Glomerular visceral epithelial cell (primary cell): ENCODE measurements at regions not wholly inside any gene's neighbourhood (a gene's known extent, or its start where the extent isn't known, plus 50 kb on each side); places are given as distances from the start of the nearest gene placed in this dataset.

Experiments used
- DNase-seq: peaks from one replicate; pipeline ENCODE4 v3.0.0-alpha.2; 2016; ENCODE audit errors: extremely low spot score

DNA sequence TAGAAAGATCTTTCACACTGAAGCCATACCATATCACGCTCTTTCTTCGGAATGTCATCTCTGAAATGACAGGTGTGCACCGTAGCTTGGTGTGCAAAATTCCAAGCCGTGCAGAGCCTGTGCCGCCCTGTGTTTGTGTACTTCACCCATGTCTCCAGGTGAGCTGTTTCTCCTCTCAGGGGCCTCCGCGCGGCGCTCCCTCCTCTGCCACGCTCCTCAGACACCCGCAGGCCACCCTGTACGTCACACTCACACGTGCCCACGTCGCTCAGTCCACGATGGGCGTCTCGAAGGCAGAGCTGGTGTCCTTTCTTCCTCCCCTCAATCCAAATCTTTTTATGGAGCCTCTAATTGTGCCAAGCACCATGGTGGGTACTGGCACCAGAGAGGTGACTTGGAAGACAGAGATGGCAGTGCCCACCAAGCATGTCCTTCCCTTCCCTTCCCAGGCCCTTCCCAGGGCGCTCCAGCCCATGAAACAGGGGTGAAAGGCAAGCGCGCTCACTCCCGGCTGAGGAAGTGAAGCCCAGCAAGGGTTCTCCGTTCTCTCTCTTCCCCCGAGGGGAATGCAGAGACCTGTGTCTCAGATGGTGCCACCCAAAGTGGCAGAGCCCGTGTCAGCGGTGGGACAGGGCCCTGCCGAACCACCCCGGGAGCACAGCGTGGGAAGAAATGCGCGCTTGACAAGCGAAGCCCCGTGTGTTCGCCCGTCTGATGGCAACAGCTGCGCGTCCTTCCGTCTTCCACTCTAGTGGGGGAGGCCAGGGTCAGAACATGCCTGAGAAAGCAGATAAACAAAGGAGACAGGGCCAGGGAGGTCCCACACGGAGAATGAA, 292.5 kb upstream of the SHH start:
- DNase-seq: no peak

DNA sequence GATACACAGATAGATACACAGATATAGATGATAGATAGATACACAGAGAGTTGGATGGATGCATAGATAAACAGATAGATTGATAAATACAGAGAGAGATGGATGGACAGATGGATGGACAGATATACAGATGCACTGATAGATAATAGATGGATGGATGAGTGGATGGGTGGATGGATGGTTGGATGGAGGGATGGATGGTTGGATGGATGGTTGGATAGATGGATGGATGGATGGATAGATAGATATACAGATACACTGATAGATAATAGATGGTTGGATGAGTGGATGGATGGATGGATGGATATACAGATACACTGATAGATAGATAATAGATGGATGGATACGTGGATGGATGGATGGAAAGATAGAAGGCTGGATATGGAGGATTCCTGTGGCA, 290.0 kb upstream of the SHH start:
- DNase-seq: no peak

DNA sequence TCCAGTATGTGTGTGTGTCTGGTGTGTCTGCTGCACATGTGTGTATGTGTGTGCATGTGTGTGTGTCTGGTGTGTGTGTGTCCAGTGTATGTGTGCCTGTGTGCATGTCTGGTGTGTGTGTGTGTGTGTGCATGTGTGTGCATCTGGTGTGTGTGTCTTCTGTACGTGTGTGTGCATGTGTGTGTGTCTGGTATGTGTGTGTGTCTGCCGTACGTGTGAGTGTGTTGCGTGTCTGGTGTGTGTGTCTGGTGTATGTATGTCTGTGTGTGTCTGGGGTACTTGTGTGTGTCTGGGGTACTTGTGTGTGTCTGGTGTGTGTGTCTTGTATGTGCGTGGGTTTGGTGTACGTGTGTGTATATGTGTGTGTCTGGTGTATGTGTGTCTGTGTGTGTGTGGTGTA, 289.1 kb upstream of the SHH start:
- DNase-seq: no peak

DNA sequence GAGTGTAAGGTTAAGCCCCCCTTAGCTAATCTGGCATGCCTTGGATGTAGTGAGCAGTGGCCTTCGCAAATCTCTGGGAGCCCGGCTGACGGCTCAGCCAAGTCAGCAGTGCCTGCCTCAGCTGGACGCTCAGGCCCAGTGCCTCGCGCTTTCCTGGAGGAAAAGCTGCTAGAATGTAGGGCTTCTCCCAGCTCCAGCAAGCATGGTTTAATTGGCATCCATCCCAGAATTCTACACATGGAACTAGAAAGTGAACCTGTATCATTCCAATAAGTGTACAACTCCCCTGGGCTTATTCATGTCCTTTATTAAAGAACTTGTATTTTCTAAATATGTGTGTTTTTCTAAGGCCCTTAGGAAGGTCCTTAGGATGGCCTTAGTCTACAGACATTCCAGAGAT, 287.8 kb upstream of the SHH start:
- DNase-seq: no peak

DNA sequence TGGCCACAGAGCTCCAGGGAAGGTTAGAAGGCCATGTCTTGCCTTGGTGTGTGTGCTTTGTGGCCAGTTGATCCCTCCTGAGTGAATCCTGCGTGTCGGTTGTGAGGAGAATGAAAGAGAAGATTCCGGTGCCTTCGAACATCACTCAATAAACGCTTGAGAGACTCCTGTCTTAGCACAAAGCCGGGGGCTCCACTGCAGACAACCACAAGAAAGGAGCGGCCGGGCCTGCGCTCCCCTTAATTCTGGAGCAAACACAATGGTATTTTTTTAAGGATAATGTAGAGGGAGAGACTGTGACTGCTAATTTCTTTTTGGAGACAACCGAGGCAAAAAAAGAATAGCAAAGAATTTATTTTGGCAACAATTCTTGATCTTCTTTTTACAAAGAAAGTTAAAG, 286.8 kb upstream of the SHH start:
- DNase-seq: no peak

DNA sequence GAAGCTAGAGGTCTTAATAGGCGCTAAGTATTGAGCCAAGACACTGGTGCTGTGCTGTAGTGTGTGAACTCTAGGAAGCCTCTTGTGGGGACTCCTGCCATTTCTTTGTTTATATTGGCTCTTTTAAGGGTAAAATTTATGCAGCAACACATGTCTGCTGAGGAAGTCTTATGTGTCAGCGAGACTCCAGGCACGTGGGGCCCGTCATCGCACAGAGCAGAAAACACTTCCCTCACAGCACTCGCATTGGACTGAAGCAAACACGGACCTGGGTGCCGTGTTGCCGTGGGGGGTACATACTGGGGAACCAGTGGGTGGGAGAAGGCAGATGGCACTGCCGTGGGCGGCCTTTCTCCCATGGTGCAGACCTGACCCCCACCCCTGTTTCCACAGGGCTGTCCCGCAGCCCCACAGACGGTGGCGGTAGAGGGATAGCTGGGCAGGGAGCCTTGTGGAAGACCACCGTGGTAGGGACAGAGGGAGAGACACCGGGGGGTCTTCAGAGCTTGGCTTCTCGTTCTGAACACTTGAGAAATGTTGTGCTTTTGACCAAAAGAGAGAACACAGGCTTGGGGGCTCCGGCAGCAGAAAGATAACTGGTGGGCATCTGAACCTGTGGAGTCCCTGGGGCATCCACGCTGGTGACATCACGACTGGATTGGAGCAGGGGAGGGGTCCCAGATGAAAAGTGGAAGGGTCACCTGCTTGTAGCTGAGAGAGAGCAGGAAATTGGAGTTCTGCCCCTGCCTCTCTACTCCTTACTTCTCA, 284.7 kb upstream of the SHH start:
- DNase-seq: no peak

DNA sequence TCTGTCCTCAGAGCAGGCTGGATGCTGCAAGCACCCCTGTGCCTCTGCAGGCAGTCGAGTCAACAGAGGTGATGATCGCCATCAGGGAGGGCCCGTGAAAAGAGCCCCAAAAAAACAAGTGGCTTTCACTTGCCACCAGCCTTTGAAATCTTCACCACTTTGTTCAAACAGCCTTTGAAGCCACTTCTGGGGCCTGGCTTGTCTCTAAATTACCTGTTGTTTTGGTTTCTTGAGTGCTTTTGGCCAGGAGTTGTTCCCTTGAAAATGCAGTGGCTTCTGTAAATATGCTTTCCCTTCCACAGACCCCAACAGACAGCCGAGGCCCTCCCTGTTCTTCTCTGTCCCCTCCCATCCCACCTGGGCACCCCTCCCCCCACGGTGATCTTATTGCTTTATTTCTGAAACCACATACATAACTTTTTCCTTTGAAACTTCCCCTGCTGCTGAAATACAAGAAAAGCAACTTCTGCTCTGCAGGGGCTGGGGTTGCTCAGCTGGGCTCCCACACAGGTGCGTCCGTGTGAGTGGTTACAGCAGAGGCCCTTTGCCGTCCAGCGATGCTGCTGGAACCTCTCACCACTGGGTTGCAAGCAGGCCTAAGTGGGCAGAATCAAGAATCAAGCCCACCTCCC, 283.8 kb upstream of the SHH start:
- no peak for DNase-seq

DNA sequence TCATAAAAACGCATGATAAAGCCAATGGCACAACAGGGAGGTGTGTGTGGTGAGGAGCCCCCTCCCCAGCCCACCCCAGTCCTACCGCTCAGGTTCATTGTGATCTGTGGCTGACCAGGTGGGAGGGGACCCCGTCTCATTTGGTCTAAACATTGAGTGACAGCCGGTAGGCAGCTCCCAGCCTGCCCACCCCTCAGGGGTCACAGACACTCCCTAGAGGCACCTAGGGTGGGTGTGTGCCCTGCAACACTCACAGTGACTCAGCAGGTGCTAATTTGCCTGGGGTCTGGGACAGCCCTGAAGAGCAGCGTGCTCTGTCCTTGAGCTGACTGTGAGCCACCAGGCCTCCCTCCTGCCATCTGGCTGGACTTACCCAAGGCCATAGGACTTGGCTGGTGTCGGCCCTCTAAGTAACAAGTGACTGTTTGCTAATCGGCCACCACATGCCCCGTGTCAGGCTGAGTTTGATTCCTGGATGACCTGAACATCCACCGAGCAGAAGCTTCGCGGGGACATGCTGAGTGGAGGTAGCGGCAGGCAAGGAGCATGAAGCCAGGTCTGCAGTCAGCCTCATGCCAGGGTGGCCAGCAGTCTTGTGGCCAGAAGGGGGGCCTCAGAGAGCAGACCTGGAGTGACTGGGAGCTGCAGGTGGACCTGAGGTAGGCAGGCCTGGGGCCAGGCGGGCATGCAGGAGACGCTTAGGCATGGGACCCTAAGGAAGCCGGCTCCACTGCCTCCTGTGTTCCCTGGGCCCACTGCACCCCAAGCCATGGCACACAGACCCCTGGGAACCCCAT, 282.3 kb upstream of the SHH start:
- no peak for DNase-seq

DNA sequence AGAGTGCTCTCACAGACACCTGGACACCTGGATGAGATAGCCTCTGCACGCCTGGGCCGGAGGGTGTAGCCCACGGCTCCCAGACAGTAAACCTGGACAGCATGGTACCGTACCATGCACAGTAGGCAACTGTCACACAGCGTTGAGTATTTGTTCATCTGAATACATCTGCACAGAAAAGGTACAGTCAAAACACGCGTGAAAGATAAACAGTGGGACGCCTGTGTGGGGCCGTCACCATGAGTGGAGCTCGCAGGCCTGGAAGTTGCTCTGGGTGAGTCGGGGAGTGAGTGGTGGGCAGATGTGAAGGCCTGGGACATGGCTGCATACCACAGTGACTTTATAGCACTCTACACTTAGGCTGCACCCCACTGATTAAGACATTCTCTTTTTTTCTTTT, 280.0 kb upstream of the SHH start:
- no peak for DNase-seq

DNA sequence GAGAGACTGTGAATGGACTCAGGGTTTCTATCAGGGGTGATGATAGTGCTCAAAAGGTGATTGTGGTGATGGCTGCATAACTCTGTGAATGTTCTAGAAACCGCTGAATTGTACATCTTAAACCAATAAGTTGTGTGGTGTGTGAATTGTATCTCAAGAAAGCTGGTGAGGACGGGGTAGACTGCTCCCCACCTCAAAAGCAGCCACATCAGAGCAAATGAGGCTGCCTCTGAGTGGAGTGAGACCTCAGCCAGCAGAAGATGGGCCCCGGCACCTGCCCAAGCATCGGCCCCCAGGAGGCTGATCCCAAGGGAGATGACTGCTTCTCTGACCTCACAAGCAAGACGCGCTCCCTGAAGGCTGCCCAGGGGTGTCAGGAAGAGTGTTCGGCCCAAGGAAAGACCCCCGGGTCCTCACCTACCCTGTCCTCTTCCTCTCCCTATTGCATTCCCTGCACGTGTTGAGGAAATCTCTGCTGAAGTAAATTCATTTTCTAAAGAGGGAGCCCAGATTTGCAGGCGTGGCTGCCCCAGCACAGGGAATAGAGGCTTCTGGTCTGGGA, 279.3 kb upstream of the SHH start:
- no peak for DNase-seq

DNA sequence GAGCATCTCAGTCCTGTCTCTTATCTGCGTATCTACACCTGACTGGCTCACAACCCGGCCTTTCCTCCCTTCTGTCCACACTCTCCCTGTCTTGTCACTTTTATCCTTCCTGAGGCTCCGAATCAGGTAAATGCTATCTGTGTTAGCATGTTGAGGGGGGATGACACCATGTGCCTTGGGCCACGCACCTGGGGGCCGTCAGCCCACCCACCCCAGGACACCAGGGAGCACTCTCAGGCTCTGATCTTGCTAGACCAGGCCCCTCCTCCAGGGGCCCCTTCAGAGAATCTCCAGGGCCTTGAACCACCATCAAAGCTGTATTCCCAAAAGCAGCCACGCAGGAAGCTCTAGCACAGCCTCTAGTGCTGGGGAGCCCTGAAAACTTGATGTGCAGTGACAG, 278.7 kb upstream of the SHH start:
- DNase-seq: no peak

DNA sequence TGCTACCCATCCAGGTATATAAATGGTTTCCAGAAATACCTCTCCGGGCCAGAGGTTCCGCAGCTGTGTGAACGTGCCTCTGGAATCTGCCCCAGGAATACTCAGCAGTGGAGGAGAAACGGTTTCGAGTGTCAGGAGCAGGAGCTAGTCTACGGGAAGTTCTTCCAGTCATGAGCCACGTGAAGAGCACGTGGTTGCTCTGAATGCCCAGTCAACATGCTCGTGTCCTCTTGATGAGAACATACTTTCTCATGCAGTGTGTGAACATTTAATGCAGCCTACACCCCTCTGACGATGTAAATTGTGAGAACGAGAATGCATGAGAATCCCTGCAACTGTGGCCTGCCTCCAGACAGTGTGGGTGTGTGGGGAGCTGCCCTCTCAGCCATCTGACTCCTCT, 277.0 kb upstream of the SHH start:
- DNase-seq: no peak

DNA sequence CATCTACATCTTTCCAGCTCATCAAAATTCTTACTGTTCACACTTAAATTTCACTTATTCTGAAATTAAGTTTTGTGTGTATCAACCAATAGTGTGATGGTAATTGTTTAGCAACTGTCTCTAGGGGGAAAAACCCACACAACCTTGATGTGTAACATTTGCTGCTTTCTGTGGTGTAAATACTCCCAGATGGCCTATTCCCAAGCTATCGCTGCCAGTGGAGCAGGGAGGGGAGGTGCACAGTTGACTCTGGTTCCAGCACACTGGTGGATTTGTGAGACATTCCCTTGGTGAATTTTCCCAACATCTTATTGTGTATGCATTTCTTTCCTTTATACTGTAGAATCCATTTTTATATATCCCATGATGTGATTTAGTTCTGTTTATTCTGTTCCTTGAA, 275.9 kb upstream of the SHH start:
- no peak for DNase-seq

DNA sequence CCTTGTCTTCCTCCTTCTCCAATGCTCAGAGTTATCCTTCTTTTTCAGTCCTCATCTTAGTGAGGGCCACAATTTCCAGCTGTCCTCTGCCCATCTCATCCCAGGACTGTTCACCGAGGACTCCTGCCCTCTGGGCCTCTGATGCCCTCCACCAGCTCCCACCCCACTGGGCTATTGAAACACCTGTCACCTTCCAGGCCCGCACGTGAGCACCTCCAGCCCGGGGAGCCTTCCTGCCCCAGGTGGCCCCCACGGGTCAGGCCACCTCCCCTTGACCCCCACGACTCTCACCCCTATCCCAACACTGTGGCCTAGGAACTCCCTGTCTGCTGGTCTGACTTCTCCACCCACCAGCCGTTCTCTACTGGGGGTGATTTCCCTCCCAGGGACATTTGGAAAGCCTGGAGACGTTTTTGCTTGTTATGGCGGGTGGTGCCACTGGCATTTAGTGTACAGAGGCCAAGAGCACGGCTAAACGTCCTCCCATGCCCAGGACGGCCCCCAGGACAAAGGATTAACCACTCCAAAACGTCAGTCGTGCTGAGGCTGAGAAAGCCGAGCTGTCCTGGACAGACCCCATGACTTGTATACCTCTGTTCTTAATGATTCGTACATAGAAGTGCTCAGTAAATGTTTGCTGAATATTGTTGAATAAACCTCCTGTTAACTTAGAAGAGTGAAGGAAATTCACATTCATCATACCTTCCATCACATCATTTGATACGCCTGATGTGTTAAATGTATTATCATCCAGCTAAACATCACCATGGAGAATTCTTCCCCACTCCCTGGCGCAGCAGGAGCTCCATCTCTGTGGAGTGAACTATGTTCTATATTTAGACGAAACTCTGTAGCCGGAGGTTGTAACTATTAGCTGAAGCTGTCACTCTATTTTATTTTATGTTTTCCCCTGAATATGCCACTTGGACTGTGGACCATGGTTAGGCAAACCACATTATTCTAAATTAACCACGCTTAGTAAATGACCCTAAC, 270.1 kb upstream of the SHH start:
- no peak for DNase-seq

DNA sequence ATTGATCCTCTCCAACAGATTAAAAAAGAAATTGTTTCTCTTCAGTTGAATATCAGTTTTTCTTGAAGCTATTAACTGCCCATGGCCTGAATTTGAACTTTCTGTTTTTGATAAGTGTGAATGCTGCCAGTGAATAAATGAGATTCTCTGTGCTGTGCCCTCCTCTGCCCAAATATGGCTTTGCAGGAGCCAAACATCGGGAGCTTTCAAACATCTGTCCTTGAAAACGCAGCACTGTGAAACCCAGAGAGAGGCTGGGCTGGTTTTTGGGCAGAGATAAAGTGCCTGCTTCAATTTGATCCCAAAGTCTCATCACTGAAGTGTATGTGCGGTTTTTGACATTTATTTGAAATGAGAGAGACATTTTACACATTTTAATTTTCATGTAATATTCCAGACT, 268.3 kb upstream of the SHH start:
- DNase-seq: no peak

DNA sequence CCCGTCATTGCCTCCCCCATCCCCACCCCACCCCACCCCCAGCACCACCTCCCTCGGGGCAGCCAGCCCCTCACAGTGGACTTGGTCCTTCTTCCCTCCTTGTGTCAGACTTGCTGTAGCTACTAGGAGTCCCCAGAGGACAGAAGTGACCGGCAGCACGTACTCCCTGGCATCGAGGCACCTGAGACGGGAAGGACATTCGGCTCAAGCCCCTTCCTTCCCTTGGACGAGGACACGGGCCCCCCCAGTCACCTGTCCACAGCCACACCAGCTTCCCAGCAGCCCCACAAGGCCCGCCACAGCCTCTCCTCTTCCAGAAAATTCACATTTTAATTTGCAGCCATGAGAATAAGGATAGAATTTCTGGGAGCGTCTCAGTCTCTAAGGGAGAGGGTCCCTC, 267.8 kb upstream of the SHH start:
- DNase-seq: no peak

DNA sequence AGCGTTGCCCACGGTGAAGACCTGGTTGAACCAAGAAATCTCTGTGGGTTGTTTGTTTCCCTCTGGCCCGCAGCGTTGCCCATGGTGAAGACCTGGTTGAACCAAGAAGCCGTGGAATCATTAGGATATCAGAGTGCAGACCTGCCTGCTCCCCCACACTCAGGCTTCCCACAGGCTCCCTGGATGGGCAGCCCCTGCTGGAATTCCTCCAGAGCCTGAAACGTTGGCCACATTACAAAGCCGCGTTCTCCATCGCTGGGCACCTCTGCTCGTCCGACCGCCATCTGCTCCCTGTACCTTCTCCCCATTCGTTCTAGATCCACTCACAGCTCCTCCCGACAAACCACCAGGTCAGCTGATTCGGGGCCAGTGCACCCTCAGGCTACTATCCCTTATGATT, 266.9 kb upstream of the SHH start:
- no peak for DNase-seq

DNA sequence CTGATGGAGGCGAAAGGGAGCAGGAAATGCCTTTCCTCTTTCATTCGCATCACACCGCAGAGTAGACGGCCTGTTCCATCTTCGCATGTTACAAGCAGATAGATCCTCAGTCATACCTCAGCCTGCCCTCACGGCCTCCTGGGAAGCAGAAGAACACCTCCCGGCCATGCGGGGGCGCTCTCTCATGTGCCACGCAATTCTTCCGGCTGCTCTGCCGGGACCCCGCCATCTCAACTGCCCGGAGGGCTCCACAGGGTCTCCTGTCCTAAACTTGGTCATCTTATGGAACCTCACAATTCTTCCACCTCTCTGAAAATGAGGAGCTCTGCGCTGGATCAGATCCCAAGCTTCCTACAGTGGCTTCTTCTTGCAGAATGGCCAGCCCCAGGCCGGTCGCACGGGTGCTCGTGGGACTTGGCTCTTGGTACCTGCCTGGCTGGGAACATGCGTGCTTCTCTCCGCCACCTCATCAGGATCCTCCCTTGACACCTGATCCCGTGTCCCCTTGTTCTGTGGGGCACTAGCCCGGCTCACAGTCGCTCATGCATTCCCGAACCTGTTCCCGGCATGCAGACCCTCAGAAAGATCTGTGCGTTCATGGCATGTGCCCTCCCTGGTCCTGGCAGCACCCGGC, 262.8 kb upstream of the SHH start:
- no peak for DNase-seq

DNA sequence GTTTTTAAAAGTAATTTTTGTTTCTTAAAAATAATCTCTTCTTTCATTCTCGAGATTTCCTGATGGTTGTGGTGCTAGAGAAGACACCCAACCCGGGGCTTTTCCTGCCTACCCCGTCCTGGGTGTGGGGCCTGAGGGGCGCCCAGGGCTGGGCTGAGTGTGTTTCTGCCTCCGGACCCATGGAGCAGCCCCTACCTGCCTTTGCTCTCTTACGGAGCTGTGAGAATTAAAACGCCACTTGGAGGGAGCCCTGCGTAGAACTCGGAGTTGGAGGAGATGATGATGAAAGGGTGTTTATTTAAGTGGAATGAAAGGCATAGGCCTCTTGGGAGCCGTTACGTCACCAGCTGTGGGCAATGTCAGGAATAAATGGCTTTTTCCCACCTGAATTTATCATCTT, 261.8 kb upstream of the SHH start:
- no peak for DNase-seq
